ENCODE measurements at regions not wholly inside any gene's neighbourhood (a gene's known extent, or its start where the extent isn't known, plus 50 kb on each side); places are given as distances from the start of the nearest gene placed in this dataset.

- TF ChIP-seq CTCF (IDR thresholded peaks at IDR 0.05; ENCODE audit: low read length) (no peak), EZH2 (IDR thresholded peaks at IDR 0.05; ENCODE audit: borderline replicate concordance, low read length) (no peak)
Observed at GRCh38 chr1:55355549-55355948, 140.4 kb upstream of the USP24 start.
